Ovary (tissue), 7 donors: ENCODE measurements at regions not wholly inside any gene's neighbourhood (a gene's known extent, or its start where the extent isn't known, plus 50 kb on each side); places are given as distances from the start of the nearest gene placed in this dataset.

Source experiments
- DNase-seq, 5 donors: peaks; one replicate each; pipeline ENCODE4 v3.0.0-alpha.2; 2019 to 2020
- H3K27ac ChIP-seq, 2 donors: fragments of 200-600 bp; one replicate each; pipeline versions ENCODE4 v1.5.1 to v1.8.0; 2019 to 2022
- H3K27me3 ChIP-seq: fragments of 200-600 bp; one replicate; pipeline ENCODE4 v1.8.0; 2022
- H3K36me3 ChIP-seq: fragments of 200-600 bp; sonication (generic); one replicate; pipeline ENCODE4 v1.5.1; 2019
- H3K4me1 ChIP-seq: one replicate; pipeline ENCODE4 v1.8.1; 2013; ENCODE audit warnings: mild to moderate bottlenecking, moderate library complexity; ENCODE audit not compliant: insufficient read depth
- H3K4me3 ChIP-seq: fragments of 200-600 bp; sonication (generic); one replicate; pipeline ENCODE4 v1.5.1; 2017
- H3K9me3 ChIP-seq, 2 donors: fragments of 200-600 bp in 1 of 2; sonication (generic) in 1 of 2; one replicate each; pipeline versions ENCODE4 v1.5.1 to v1.8.1; 2013 to 2019; ENCODE audit warnings: mild to moderate bottlenecking in 1 of 2, moderate library complexity in 1 of 2
- CTCF ChIP-seq, 3 donors: fragments of 450-650 bp in 2 of 3; fragments of 200-600 bp in 1 of 3; IDR thresholded peaks; one replicate each; pipeline versions ENCODE4 v1.5.1 to v1.8.0; 2016 to 2022; ENCODE audit warnings: antibody characterized with exemption in 3 of 3, mild to moderate bottlenecking in 1 of 3
- EP300 ChIP-seq: sonication (generic); formaldehyde crosslinking; IDR thresholded peaks from one replicate; pipeline ENCODE4 v1.6.1; 2017; ENCODE audit warnings: antibody characterized with exemption
- POLR2A ChIP-seq: fragments of 450-650 bp; IDR thresholded peaks from one replicate; pipeline ENCODE4 v1.6.1; 2017; ENCODE audit warnings: antibody characterized with exemption, mild to moderate bottlenecking, moderate library complexity
- WGBS, 3 donors: extraction: QIAGEN DNeasy Blood & Tissue Kit in 1 of 3; methylation state at CpG; one replicate each; pipeline versions ENCODE4 v1.1.5 to v1.1.7; 2013 to 2017; 5-methylcytosine and 5-hydroxymethylcytosine counted together
- intact Hi-C, 4 donors: fragments of 100-400 bp; cut with DNase I; formaldehyde crosslinking; loops; one replicate each; pipeline versions ENCODE4 v1.11.0 to v1.15.1; 2022 to 2023
- donor health status: DM: no; HTN: no; CAD: no; lungs with moderate emphysema.
- donor health status: DM: no; HTN: no; CAD: no.
- donor health status: Bipolar disorder and iron deficiency.
- donor health status: DM: no; HTN: no; CAD: no.
- donor health status: DM: yes; HTN: yes; CAD: no.

- no peak for DNase-seq
- intact Hi-C loops, result no loop called here
- WGBS, 3 donors, result 64 to 67% (median 67%) methylated on average over 8 of the region's 8 CpGs
- Histone ChIP-seq H3K4me1 (no peaks in the 10 kb centered on the region), H3K27ac (no peak overlapping the region), H3K36me3 (no peaks in the 10 kb centered on the region), H3K27me3 (no peaks in the 10 kb centered on the region), H3K9me3 (no peaks in the 10 kb centered on the region), H3K4me3 (no peak overlapping the region)
- TF ChIP-seq POLR2A (no peak), CTCF (IDR thresholded peaks at IDR 0.05) (no peak), EP300 (no peak)
Measured at GRCh38 chr6:98272060-98272459, 562.3 kb upstream of the POU3F2 start.

GRCh38 chr6:98274691-98275090, 559.7 kb upstream of the POU3F2 start:
- Histone ChIP-seq H3K4me3 (no peak overlapping the region), H3K27me3 (no peaks in the 10 kb centered on the region), H3K9me3 (no peaks in the 10 kb centered on the region), H3K27ac (no peak overlapping the region), H3K4me1 (no peaks in the 10 kb centered on the region), H3K36me3 (no peaks in the 10 kb centered on the region)
- intact Hi-C loops, result no loop called here
- 10 to 15% (median 11%) methylated on average over 2 of the region's 2 CpGs for WGBS, 3 donors
- TF ChIP-seq CTCF (IDR thresholded peaks at IDR 0.05) (no peak), EP300 (no peak), POLR2A (no peak)
- no peak for DNase-seq

GRCh38 chr6:98280492-98280891, 553.9 kb upstream of the POU3F2 start:
- H3K4me1 ChIP-seq, result no peaks in the 10 kb centered on the region
- DNase-seq, result no peak
- no peaks in the 10 kb centered on the region for H3K36me3 ChIP-seq
- H3K4me3 ChIP-seq, result no peak overlapping the region
- no peak for TF ChIP-seq POLR2A
- no peak for TF ChIP-seq CTCF (IDR thresholded peaks at IDR 0.05)
- TF ChIP-seq EP300, result no peak
- H3K27me3 ChIP-seq, result no peaks in the 10 kb centered on the region
- intact Hi-C loops, result no loop called here
- no peak overlapping the region for H3K27ac ChIP-seq
- no peaks in the 10 kb centered on the region for H3K9me3 ChIP-seq

- H3K27ac ChIP-seq, result no peak overlapping the region
- DNase-seq, result no peak
- H3K36me3 ChIP-seq, result no peaks in the 10 kb centered on the region
- H3K4me1 ChIP-seq, result no peaks in the 10 kb centered on the region
- intact Hi-C loops, result no loop called here
- H3K27me3 ChIP-seq, result no peaks in the 10 kb centered on the region
- no peak overlapping the region for H3K4me3 ChIP-seq
- WGBS, 3 donors, result 86 to 94% (median 93%) methylated on average over 3 of the region's 3 CpGs
- no peaks in the 10 kb centered on the region for H3K9me3 ChIP-seq
- no peak for TF ChIP-seq CTCF (IDR thresholded peaks at IDR 0.05)
- TF ChIP-seq POLR2A, result no peak
- TF ChIP-seq EP300, result no peak
Measured at GRCh38 chr6:98286620-98287019, 547.8 kb upstream of the POU3F2 start.

- intact Hi-C loops, result no loop called here
- Histone ChIP-seq H3K27ac (no peak overlapping the region), H3K4me3 (no peak overlapping the region), H3K4me1 (no peaks in the 10 kb centered on the region), H3K27me3 (no peaks in the 10 kb centered on the region), H3K9me3 (no peaks in the 10 kb centered on the region), H3K36me3 (no peaks in the 10 kb centered on the region)
- 75 to 83% (median 78%) methylated on average over 3 of the region's 3 CpGs for WGBS, 3 donors
- TF ChIP-seq CTCF (IDR thresholded peaks at IDR 0.05) (no peak), POLR2A (no peak), EP300 (no peak)
- no peak for DNase-seq
Measured at GRCh38 chr6:98287876-98288275, 546.5 kb upstream of the POU3F2 start.
